NT2/D1 (cell line): ENCODE measurements at regions not wholly inside any gene's neighbourhood (a gene's known extent, or its start where the extent isn't known, plus 50 kb on each side); places are given as distances from the start of the nearest gene placed in this dataset.

Experiments
- DNase-seq: peaks from one replicate; pipeline ENCODE4 v3.0.0-alpha.2; 2011; ENCODE audit warnings: low read depth, low spot score
- H3K27me3 ChIP-seq: 2 replicates; pipeline ENCODE4 v1.6.0; 2011; ENCODE audit warnings: mild to moderate bottlenecking; ENCODE audit not compliant: insufficient read length, insufficient read depth
- H3K36me3 ChIP-seq: 2 replicates; pipeline ENCODE4 v1.6.1; 2011; ENCODE audit warnings: mild to moderate bottlenecking, low read length, mixed read lengths; ENCODE audit not compliant: insufficient read depth, insufficient read length
- H3K4me1 ChIP-seq: 2 replicates; pipeline ENCODE4 v1.5.1; 2011; ENCODE audit not compliant: insufficient read depth, insufficient read length
- H3K4me3 ChIP-seq: 2 replicates; pipeline ENCODE4 v1.5.1; 2011; ENCODE audit warnings: low read depth; ENCODE audit not compliant: insufficient read length
- H3K9ac ChIP-seq: 2 replicates; pipeline ENCODE4 v1.6.0; 2011; ENCODE audit warnings: low read depth; ENCODE audit not compliant: insufficient read length
- H3K9me3 ChIP-seq: 2 replicates; pipeline ENCODE4 v1.5.1; 2011; ENCODE audit warnings: mild to moderate bottlenecking, low read length; ENCODE audit not compliant: insufficient read depth
- SUZ12 ChIP-seq: IDR thresholded peaks from 2 replicates; pipeline ENCODE4 v1.6.1; 2011; ENCODE audit not compliant: insufficient read length, insufficient read depth; ENCODE audit errors: extremely low read depth
- YY1 ChIP-seq: IDR thresholded peaks from 2 replicates; pipeline ENCODE4 v1.6.1; 2011; ENCODE audit not compliant: insufficient read length, insufficient read depth
- ZNF274 ChIP-seq: IDR thresholded peaks from 2 replicates; pipeline ENCODE4 v1.6.1; 2011; ENCODE audit warnings: mild to moderate bottlenecking, low read depth, low read length

- H3K27me3 ChIP-seq: no peaks in the 10 kb centered on the region
- H3K4me3 ChIP-seq: no peak overlapping the region
- no peak for TF ChIP-seq ZNF274
- TF ChIP-seq YY1: no peak
- no peak for TF ChIP-seq SUZ12
- H3K9me3 ChIP-seq: no peaks in the 10 kb centered on the region
- no peak overlapping the region for H3K9ac ChIP-seq
- no peaks in the 10 kb centered on the region for H3K36me3 ChIP-seq
- no peak for DNase-seq
- no peaks in the 10 kb centered on the region for H3K4me1 ChIP-seq
These were observed 627.7 kb downstream of the LIG4 start for GRCh38 chr13:107587681-107588080.

GRCh38 chr13:107586216-107586615 lies 629.1 kb downstream of the LIG4 start:
- H3K27me3 ChIP-seq: no peaks in the 10 kb centered on the region
- no peak overlapping the region for H3K4me3 ChIP-seq
- no peak for DNase-seq
- TF ChIP-seq SUZ12 (no peak), ZNF274 (no peak), YY1 (no peak)
- H3K36me3 ChIP-seq: no peaks in the 10 kb centered on the region
- H3K4me1 ChIP-seq: no peaks in the 10 kb centered on the region
- H3K9ac ChIP-seq: no peak overlapping the region
- no peaks in the 10 kb centered on the region for H3K9me3 ChIP-seq

DNA sequence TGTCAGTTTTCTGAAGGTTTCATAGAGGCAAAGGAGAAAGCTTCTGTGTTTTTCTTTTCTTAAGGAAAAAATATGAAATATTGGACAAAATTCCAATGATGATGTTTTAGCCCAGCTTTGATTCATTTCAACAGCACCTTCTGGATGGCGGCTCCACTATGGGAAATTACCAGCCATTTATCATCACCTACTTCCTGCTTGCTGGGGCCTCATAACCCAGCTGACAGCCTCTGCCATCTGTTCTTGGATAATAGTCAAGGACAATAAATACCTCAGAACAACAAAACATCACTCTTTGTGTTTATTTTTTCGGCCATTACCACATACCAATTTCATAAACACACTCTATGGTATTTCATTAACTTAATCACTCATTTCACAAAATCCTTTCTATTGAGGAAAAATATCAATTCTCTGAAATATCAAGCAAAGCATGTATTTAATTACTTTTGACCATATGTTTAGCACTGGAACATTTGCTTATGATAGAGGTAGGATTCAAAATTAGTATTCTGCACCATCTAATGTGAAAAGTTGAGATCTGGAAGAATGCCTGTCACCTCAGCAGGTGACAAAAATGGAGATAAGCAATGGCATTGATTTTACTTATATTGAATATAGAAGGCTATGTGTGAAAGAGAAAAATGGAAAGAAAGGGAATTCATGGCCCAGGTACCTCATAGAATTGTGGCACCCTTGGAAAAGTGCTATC lies 629.7 kb downstream of the LIG4 start:
- H3K36me3 ChIP-seq: no peaks in the 10 kb centered on the region
- TF ChIP-seq ZNF274: no peak
- H3K4me1 ChIP-seq: no peaks in the 10 kb centered on the region
- H3K9me3 ChIP-seq: no peaks in the 10 kb centered on the region
- no peak overlapping the region for H3K4me3 ChIP-seq
- DNase-seq: no peak
- H3K9ac ChIP-seq: no peak overlapping the region
- no peaks in the 10 kb centered on the region for H3K27me3 ChIP-seq

DNA sequence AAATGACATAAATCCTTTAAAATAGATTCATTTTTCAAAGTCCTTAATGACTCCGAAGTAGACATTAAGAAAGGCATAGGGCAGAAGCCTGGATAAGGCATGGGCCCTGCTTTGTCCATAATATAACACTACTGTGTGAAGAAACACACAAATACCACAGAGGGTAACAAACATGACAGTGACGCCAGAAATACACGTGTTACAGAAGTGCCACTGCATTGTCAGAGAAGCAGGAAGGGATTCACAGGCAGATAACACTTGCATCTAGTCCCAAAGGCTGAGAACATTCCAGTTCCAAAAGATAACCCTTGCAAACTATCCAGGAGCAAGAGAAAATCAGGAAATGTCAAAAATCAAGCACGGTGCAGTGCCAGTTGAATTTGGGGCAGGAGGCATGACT lies 633.2 kb downstream of the LIG4 start:
- H3K9me3 ChIP-seq: no peaks in the 10 kb centered on the region
- no peak overlapping the region for H3K9ac ChIP-seq
- no peaks in the 10 kb centered on the region for H3K36me3 ChIP-seq
- no peaks in the 10 kb centered on the region for H3K27me3 ChIP-seq
- H3K4me3 ChIP-seq: no peak overlapping the region
- no peak for DNase-seq
- TF ChIP-seq ZNF274 (no peak), SUZ12 (no peak), YY1 (no peak)
- no peaks in the 10 kb centered on the region for H3K4me1 ChIP-seq

- no peak for DNase-seq
- Histone ChIP-seq H3K4me1 (no peaks in the 10 kb centered on the region), H3K4me3 (no peak overlapping the region), H3K27me3 (no peaks in the 10 kb centered on the region), H3K36me3 (no peaks in the 10 kb centered on the region), H3K9me3 (no peaks in the 10 kb centered on the region), H3K9ac (no peak overlapping the region)
- TF ChIP-seq ZNF274 (no peak), SUZ12 (no peak), YY1 (no peak)
These were observed 634.5 kb downstream of the LIG4 start for GRCh38 chr13:107580741-107581412.

GRCh38 chr13:107576430-107576829 lies 638.9 kb downstream of the LIG4 start:
- Histone ChIP-seq H3K4me3 (no peak overlapping the region), H3K36me3 (no peaks in the 10 kb centered on the region), H3K27me3 (no peaks in the 10 kb centered on the region), H3K4me1 (no peaks in the 10 kb centered on the region), H3K9me3 (peaks cover 5% of the 10 kb centered on the region; the same call in 1 of the 2 replicates), H3K9ac (no peak overlapping the region)
- no peak for DNase-seq
- TF ChIP-seq SUZ12 (no peak), ZNF274 (no peak), YY1 (no peak)

- no peaks in the 10 kb centered on the region for H3K36me3 ChIP-seq
- H3K9me3 ChIP-seq: peaks cover 5% of the 10 kb centered on the region; the same call in 1 of the 2 replicates
- H3K4me1 ChIP-seq: no peaks in the 10 kb centered on the region
- DNase-seq: peak; percentile 23
- H3K4me3 ChIP-seq: no peak overlapping the region
- TF ChIP-seq YY1 (no peak), SUZ12 (no peak), ZNF274 (no peak)
- H3K9ac ChIP-seq: no peak overlapping the region
- H3K27me3 ChIP-seq: no peaks in the 10 kb centered on the region
These were observed 640.7 kb downstream of the LIG4 start for GRCh38 chr13:107574517-107575210.
